GM19372 (cell line): ENCODE measurements at regions not wholly inside any gene's neighbourhood (a gene's known extent, or its start where the extent isn't known, plus 50 kb on each side); places are given as distances from the start of the nearest gene placed in this dataset.

Experiments used
- ATAC-seq: cut with Tn5 transposase; IDR thresholded peaks from one replicate; pipeline ENCODE4 v1.9.1; 2021; ENCODE audit warnings: mild to moderate bottlenecking, low read depth, moderate library complexity; ENCODE audit not compliant: unreplicated experiment

DNA sequence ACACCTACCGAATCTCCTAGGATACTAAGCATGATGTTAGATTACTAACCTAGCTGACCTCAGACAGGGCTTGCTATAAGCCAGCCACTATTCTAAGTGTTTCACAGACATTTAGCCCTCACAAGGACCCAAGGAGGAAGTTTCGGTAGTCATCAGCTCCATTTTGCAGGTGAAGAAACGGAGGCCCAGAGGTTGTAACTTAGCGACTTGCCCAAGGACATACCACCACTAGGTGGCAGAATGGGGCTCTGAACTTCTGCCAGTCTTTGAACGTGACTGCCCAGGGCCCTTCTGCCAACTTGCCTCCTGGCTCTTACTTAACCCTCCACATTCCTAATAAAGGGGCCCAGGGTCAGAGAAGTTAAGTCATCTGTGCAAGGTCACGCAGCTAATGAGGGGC is 283.5 kb downstream of the C1orf94 start:
- ATAC-seq: no peak

DNA sequence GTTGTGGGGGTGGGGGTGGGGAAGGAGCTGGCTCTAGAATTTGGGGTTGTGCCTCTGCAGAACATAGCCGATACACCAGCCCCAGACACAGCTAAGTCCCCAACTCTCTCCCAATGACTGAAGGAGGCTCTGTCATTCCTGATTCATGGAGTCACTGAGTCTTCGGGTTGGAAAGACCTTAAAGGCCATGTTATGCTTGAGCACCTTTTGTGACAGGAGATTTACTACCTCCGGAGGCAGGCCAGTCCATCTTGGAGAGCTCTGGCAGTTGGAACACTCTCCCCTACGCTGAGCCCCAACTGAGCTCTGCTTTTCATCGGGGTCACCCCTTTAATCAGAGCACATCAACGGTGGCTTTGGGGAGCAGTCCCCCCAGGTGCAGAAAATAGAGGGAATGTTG is 284.4 kb upstream of the GJB5 start:
- ATAC-seq: no peak

DNA sequence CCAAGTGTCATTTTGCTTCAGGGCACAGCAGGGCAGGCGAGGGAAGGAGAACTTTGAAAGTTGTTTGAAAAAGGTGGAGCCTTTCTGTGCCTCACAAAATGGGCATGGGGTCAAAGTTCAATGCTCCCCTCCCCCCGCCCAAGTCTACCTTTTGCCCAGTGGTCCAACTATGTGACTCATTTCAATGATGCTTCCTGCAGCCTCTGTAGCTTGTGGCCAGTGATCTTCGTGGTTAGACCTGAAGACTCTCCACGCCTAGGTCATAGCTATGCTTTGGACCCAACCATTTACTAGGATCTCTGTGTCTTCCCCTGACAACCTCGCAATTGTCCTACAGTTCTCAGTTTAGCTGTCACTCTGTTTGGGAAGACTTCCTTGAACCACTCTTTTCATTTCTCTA is 280.3 kb upstream of the GJB5 start:
- no peak for ATAC-seq

DNA sequence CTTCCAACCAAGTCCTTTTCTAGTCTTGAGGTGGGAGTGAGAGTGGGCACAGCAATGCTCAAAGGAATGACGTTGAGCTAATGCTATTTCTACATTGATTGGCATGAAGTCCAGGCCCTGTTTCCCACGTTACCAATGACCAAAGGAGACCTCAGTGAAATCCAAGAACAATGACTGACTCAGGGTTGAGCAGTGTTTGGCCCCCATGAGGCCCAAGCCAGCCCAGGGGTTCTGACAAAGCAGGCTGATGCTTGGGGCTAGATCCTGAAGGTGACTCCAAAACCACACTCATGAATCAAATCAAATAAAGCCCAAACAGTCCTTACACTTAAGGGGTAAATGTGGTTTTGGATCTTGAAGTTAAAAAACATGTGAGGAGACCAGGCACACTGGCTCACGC is 278.5 kb upstream of the GJB5 start:
- ATAC-seq: no peak

DNA sequence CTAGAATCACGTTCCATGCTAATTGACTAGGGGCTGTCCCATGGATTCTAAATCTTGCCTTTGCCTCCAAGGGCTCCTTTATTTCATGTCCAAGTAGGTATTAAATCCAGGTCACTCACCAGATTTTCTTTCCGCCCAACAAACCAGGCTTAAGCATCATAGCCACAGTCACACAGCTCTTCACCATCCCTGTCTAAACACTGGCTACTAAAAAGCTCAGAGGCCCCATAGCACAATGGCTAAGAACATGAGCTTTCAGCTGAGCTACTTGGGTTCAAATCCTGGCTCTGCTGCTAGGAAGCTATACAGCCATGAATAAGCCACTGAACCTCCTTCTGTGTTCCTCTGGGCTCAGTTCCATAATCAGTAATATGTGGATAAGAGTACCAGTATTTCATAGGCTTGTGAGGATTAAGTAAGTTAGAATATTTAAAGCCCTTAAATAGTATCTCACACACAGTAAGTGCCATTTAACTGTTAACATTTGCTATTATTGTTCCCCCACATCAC is 277.2 kb upstream of the GJB5 start:
- no peak for ATAC-seq

- ATAC-seq: no peak
These were observed 276.3 kb upstream of the GJB5 start for GRCh38 chr1:34478515-34479076.

DNA sequence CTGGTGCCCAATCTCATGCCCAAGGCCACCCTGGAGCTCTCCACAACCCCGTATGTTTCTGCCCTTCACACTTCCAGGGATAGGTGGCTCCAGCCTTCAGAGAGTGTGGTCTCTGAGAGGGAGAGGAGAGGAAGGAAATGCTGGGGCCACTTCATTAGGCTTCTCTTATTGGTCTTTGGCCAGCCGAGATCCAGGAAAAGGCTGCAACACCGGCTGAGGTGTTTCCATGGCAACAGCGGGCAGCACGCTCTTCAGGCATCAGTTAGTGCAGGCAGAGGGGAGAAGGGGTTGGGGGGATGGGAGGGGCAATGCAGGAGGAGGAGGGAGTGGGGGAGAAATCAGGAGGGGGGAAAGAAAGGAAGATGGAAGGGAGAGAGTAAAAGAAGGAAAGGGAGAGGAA is 275.1 kb upstream of the GJB5 start:
- no peak for ATAC-seq

GRCh38 chr1:34488080-34488708 is 266.7 kb upstream of the GJB5 start:
- ATAC-seq: no peak

GRCh38 chr1:34500451-34500850 is 254.4 kb upstream of the GJB5 start:
- no peak for ATAC-seq

DNA sequence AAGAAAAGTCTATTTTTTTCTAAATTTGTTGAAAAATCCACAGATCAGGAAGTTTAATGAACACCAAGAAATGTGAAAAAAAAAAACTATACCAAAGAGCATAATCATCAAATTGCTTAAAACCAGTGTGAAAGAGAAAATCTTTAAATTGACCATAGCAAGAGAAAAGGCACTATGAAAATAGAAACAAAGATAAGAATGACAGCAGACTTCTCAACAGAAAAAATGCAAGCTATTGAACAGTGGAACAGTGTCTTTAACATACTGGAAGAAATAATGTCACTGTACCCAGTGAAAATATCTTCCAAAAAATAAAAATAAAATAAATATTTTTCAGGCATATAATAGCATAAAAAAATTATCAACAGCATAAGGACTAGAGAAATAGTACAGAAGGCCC is 243.0 kb upstream of the GJB5 start:
- ATAC-seq: no peak

DNA sequence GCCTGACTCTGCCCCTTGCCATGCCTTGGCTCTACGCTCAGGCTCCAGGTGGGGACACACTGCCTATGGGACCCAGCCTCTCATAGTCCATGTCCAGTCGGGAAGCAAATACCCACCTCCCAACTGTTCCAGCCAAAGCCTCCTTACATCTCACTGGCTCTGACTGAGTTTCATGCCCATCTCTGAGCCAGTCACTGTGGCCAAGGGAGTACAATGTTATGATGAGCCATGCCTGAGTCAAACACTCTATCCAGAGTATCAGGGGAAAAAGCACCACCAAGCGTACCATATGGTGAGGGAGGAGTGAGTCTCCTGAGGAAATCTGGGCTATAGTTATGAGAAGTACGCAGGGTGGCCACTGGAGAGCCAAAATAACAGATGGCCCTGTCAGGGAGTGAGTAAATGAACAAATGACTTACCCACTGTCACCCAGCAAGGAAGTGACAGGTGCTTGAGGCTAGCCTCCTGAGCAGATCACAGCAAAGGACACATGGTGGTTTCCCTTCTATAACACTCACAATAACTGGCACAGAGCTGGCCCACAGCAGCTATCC is 236.6 kb upstream of the GJB5 start:
- no peak for ATAC-seq

GRCh38 chr1:34520111-34520510 is 234.7 kb upstream of the GJB5 start:
- ATAC-seq: no peak

DNA sequence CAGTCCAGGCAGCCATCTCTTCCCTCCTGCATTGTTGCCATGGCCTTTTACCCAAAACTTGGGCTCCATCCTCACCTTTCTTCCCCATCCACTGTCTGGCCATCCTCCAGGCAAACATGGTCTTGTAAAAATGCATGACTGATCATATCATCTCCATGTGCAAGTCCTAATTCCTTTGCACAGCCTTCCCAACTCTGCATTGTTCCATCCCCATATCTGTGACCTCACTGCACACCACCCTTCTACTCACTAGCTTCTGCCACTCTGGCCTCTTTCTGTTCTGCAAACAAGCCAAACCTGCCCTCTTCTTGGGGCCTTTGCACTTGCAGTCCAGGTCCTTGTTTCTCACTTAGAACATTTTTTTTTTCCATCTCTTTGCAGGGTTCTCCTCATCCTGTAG is 230.1 kb upstream of the GJB5 start:
- no peak for ATAC-seq

- ATAC-seq: peak; percentile 61
These were observed 224.7 kb upstream of the GJB5 start for GRCh38 chr1:34529935-34530859.

GRCh38 chr1:34532113-34532512 is 222.7 kb upstream of the GJB5 start:
- no peak for ATAC-seq

- no peak for ATAC-seq
These were observed 216.4 kb upstream of the GJB5 start for GRCh38 chr1:34538481-34538880.

DNA sequence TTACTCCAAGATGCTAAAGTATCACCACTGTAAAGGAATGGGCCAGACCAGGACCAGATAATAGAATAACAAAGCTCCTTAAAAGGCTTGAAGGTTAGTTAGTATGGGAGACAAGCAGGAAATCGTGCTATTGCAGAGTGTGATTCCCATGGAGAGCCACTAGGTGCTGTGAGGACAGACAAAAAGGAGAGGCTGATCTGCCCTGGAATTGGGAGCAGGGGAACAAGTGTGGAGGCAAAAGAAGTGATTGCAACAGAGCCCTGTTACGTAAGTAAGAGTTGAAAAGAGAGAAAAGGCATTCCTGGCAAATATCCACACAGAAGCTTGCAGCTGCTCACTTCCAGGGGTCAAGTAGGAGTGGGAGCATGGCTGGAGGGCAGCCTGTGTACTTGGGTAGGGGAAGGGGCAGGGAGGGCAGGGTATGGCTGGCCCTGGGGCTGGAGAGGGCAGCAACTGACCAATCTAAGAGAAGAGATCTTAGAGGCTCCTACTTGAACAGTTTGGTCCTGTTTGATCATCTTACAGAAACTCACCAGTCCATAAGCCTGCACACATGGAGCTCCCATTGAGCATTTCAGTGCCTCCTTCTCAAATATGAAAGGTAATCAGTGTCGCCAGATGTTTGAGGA is 207.7 kb upstream of the GJB5 start:
- no peak for ATAC-seq

- no peak for ATAC-seq
These were observed 205.6 kb upstream of the GJB5 start for GRCh38 chr1:34549199-34549598.

GRCh38 chr1:34578306-34578705 is 176.5 kb upstream of the GJB5 start:
- no peak for ATAC-seq

GRCh38 chr1:34582356-34582755 is 172.5 kb upstream of the GJB5 start:
- ATAC-seq: no peak

DNA sequence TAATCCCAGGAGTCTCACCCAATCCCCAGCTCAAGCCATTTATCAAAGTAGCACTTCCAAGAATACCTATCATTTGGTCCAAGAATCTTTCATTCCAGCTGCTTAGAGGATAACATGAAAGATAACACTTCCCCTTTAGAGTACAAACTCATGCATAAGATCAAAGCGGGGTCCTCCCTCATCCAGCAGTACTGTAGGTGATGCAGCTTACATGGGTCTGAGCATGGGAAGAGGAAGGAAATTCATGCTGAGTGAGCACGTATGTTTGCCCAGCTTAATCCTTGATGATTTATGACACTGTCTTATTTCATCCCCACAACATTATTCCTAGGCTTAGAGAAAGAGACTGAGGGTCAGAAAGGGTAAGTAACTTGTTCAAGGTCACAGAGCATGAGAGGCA is 167.1 kb upstream of the GJB5 start:
- ATAC-seq: no peak
